NCI-H1436 treated with DMSO at 0.1 percent for 48 hours (cell line): ENCODE measurements at regions not wholly inside any gene's neighbourhood (a gene's known extent, or its start where the extent isn't known, plus 50 kb on each side); places are given as distances from the start of the nearest gene placed in this dataset.

Source experiments
- DNase-seq: peaks from one replicate; lab custom pipeline; 2025; lab: John Stamatoyannopoulos, UW

DNA sequence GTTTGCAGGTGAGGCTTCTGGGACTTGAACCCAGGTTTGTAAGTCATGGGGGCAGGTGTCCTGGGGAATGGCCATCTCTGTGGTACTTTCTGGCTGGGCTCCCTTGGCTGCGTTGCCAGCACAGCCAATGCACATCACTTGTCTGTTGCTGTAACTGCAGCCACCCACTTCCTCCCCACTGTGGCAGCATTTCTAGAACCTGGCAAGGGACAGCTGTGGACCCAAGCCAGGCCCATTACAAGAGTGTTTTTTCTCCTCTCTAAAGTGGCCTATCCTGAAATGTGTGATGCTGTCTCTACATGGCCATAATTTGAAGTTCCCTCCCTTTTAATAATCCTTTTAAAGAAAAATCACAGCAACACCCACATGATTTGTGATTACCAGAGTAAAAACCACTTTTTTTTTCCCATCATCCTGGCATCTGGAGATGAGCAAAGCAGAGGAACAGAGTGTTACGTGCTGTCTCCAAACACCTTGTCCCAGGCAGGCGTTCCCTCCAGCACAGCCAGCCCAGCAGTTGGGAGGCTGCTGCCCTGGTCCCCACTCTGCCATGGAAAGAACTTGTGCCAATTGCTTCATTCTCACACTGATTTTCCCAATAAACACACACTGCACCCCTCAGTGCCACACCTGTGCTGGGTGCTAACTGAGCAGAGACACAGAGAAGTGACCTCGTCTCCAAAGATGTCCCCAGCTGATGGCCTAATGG lies 360.6 kb upstream of the USP24 start:
- DNase-seq = no peak

DNA sequence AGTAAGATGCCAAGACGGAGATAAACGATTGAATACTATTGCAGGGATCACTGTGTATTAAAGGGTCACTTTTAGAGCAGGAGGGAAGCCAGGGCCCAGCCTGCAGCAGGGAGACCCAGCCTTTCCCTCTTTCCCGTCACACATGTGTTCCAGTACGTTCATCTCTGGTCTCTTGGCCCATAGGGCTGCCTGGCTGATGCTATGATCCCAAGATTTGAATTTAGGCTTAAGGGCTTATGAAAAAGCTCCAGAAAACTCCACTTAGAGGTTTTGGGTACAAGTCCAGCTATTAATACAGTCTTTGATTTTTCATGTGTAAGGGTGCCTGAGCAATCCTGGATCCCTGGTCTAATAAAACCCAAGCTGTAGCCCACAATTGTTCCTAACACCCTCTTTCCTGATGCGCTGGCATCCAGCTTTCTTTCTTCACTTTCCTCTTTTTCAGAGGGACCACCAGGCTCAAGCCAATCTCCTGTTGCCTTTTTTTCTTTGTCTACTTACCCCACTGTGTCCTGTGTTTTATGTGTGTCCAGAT lies 359.6 kb upstream of the USP24 start:
- no peak for DNase-seq

DNA sequence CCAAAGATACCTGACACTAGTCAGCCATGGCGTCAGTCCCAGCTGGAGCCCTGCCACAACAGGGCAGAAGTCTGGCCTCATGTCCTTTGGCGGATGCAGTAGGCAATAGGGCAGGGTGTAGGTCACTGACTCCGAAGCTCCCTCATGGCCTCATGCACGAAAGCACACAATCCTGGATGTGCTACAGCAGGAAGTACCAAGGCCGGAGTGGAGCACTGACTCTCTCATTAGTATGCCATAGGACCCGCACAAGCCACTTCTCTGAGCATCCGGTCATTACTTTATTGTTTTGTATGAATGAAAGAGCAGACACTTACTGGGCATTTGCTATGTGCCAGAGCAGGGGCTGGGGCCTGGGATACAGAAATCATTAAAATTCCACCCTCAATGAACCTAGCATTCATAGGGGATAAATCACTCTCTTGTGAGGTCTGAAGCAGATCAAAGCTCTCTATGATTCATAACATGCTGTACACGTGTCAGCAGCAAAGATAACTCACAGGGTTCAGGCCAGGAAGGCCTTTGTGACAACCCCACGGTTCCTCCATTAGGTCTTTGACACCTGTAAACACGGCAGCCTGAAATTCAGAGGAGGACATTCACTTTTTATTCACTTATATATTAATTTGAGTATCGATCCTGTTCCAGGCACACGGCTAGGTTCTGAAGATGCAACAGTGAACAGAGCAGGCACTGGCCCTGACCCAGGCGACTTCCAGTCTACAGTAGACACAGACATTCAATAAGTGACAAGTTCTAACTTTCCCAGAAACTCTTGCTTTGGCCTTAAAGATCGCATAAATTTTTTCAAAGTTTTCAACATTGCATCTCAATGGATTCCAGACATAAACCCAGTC lies 357.9 kb upstream of the USP24 start:
- DNase-seq = no peak

DNA sequence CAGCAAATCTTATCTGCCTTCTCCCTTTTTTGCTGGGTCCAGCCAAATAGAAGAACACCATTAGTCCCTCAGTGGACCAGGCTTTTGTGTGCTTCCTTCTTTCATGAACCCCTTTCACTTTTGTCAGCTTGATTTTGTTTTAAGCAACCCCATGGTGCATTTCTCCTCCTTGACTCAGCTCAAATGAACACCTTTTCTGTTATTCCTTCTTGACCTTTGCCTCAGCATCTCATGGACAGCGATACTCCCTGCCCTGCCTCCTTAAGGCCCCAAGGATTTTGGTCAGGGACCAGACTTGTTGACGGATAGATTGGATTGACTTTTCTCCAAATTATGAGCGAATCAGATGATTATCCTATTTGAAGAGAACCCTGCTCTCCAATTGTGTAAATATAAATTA lies 356.6 kb upstream of the USP24 start:
- no peak for DNase-seq

- no peak for DNase-seq
Measured at GRCh38 chr1:55569417-55569816, 354.3 kb upstream of the USP24 start.

GRCh38 chr1:55568732-55569131 lies 353.6 kb upstream of the USP24 start:
- DNase-seq = no peak

DNA sequence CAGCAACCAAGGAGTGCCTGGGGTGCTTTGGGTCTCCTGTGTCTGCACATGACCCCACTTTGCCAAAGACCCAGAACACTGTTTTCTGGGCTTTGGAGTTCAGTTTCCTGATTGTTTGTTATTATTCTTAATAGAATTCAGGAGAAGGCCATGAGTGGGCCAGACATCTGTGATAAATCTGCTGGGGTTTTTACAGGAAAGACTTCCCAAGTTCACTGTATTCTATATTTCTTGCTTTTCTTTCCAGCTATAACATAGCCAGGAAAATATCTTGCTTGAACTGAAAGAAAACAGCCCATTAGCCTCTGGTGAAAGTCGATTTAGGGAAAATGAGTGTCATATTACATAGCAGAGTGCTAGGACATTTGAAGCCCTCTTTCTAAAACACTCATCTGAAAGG lies 345.1 kb upstream of the USP24 start:
- no peak for DNase-seq

- DNase-seq = no peak
Measured at GRCh38 chr1:55559842-55560241, 344.7 kb upstream of the USP24 start.

DNA sequence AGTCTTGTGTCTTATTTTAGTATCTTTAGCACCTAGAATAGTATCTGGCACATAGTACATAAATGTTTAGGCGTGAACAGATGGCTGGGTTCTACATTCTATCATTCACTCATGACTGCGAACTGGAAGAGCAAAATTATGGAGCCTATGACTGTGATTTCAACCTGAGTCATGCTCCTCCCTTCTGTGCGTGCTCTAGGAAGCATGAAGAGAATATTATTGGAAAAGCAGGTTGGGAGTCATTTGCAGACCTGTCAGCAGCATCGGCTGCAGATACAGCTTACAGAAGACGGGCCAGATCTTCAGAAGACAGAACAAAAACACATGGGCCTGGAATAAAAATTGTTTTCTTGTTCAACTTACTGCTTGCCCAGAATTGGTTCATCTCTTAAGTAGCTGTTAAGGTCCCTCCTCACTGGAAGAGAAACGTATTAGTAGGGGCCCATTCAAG lies 344.0 kb upstream of the USP24 start:
- DNase-seq = no peak

DNA sequence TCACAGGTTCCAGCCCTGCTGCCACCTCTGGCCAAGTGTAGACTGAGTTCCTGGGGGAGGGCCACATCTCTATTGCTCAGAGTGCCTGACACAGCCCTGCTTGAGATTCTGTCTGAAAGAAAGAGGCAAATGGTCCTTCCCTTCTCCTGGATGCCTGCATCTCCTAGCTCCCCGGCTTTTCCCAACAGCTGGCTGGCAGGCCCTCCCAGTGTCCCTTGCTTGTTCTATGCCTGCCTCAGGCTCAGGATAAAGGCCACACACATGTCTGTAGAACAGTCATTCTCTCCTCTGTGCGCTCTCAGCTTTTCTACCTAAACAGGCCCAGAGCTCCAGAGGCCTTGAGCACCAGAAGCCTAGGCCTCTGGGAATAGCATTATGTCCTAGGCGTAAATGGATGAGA lies 343.4 kb upstream of the USP24 start:
- DNase-seq = no peak

- DNase-seq = no peak
Measured at GRCh38 chr1:55555956-55556725, 341.0 kb upstream of the USP24 start.

DNA sequence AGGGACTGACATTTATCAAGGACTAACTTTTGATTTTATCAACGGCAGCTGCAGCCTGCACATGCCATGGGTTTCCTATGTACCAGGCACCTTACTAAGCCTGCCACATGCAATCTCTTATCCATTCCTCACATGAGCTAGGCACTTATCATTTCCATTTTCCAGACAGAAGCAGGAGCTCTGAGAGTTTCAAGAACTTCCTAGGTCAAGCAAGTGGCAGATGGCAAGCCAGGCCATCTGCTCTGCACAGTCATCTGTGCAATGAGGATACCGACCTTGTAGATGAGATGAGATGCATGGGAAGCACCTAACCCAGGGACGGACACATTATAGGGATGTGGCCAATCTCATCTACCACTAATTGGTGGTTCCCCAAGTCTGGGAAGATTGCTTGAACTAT lies 339.4 kb upstream of the USP24 start:
- no peak for DNase-seq

GRCh38 chr1:55552636-55553035 lies 337.5 kb upstream of the USP24 start:
- no peak for DNase-seq

DNA sequence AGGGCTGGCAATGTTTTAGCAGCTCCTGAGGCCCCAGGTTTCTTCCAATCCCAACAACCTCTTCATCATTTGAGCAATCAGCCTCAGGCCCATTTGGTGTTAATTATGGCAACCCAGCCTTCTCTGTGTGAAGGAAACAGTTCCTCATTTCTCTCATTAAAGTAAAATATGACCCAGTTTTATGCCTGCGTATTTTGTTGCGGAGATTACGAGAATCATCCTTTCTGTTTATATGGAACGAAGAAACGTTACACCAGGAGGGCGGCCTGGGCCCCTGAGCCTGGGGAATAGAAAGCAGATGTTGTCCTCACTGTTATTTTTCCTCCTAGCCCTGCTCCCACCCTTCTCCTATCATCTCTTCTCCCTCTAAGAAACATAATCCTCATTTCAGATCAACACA lies 332.2 kb upstream of the USP24 start:
- DNase-seq = no peak

GRCh38 chr1:55546553-55546952 lies 331.4 kb upstream of the USP24 start:
- no peak for DNase-seq

- no peak for DNase-seq
Measured at GRCh38 chr1:55544826-55545225, 329.7 kb upstream of the USP24 start.

- no peak for DNase-seq
Measured at GRCh38 chr1:55542901-55543504, 327.8 kb upstream of the USP24 start.

GRCh38 chr1:55541296-55541695 lies 326.1 kb upstream of the USP24 start:
- DNase-seq = no peak

DNA sequence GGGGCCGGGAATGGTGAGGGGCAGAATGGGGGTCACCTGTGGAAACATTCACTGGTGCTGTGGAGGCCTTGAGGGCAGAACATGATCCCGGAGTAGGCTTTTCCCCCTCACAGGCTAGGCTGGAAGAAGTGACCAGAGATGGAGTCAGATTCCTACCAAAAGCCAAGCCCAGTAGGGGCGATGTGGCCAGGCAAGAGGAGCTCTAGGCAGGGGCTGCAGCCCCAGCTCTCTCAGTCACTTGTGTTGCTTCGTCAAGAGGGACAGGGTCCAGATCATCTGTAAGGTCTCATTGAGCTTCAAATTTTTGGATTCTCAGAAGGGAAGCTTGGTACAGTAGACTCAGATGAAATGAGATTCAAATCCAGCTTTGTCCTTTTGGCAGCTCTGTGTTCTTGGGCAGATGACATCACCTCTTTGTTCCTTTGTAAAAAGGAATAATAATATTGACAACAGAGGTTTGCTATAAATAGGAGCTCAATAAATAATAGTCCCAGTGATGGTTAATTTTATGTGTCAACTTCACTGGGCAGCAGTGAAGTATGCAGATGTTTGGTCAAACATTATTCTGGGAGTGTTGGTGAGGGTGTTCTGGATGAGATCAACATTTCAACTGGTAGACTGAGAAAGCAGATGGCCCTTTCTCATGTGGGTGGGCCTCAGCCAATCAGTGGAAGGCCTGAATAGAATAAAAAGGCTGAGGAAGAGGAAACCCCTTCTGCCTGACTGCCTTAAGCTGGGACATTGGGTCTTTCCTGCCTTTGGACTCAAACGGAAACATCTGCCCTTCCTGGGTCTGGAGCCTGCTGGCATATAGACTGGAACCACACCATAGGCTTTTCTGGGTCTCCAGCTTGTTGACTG lies 324.7 kb upstream of the USP24 start:
- DNase-seq = no peak

DNA sequence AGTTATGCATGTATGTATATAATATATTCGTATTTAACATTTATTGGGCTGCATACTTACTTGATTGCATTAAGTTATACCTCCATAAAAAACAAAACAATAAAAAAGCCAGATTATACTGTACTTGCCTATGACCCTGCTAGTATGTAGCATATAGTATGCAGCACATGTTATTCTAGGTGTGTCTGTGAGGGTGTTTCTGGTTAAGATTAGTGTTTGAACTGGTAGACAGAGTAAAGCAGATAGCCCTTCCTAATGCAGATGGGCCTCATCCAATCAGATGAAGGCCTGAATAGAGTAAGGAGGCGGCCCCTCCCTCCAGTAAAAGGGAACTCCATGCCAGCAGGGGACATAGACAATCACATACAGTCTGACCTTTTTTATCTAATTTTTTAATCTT lies 323.3 kb upstream of the USP24 start:
- no peak for DNase-seq

DNA sequence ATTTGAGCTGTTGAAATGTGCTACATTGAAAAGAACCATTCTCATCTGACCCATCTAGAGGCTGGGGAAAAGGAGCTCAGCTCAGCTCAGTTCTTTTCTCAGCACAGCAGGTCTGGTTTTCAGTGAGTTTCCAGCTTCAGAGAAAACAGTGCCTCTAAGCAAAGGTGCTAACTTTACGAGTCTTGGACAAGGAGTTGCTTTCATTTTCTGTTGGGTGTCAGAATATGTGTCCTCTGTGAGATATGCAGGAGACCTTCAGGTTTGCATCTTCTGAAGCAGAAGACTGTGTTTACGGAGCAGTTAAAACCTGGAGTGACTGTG lies 321.3 kb upstream of the USP24 start:
- no peak for DNase-seq
